HG03060 (cell line): ENCODE measurements at regions not wholly inside any gene's neighbourhood (a gene's known extent, or its start where the extent isn't known, plus 50 kb on each side); places are given as distances from the start of the nearest gene placed in this dataset.
"Not testable (repeated sequence)": the region's sequence is repeated elsewhere in the genome, so short reads cannot be mapped to it uniquely, and the experiment has no call there.

ENCODE experiments used
- ATAC-seq: cut with Tn5 transposase; IDR thresholded peaks from one replicate; pipeline ENCODE4 v1.9.1; 2021; ENCODE audit warnings: low read depth, moderate number of reproducible peaks; ENCODE audit not compliant: unreplicated experiment

- ATAC-seq = no peak
Measured at GRCh38 chr13:44853641-44854040, 135.6 kb downstream of the NUFIP1 start.

GRCh38 chr13:44848920-44849676 lies 140.2 kb downstream of the NUFIP1 start:
- ATAC-seq = no peak

GRCh38 chr13:44845281-44846058 lies 143.8 kb downstream of the NUFIP1 start:
- ATAC-seq = not testable (repeated sequence)

- no peak for ATAC-seq
Measured at GRCh38 chr13:44844786-44845185, 144.5 kb downstream of the NUFIP1 start.

- ATAC-seq = no peak
Measured at GRCh38 chr13:44843403-44843802, 145.9 kb downstream of the NUFIP1 start.

GRCh38 chr13:44842158-44842557 lies 147.1 kb downstream of the NUFIP1 start:
- ATAC-seq = no peak

- no peak for ATAC-seq
Measured at GRCh38 chr13:44840131-44840530, 149.1 kb downstream of the NUFIP1 start.

GRCh38 chr13:44837250-44837649 lies 152.0 kb downstream of the NUFIP1 start:
- ATAC-seq = no peak

- ATAC-seq = no peak
Measured at GRCh38 chr13:44834404-44834803, 154.9 kb downstream of the NUFIP1 start.

GRCh38 chr13:44833626-44834025 lies 155.6 kb downstream of the NUFIP1 start:
- no peak for ATAC-seq

GRCh38 chr13:44833139-44833538 lies 156.1 kb downstream of the NUFIP1 start:
- ATAC-seq = no peak

GRCh38 chr13:44826591-44827350 lies 162.5 kb downstream of the NUFIP1 start:
- no peak for ATAC-seq

GRCh38 chr13:44825953-44826352 lies 163.3 kb downstream of the NUFIP1 start:
- ATAC-seq = no peak

GRCh38 chr13:44823555-44823954 lies 165.7 kb downstream of the NUFIP1 start:
- ATAC-seq = not testable (repeated sequence)

- ATAC-seq = no peak
Measured at GRCh38 chr13:44822291-44822690, 167.0 kb downstream of the NUFIP1 start.

- ATAC-seq = no peak
Measured at GRCh38 chr13:44819772-44820171, 169.5 kb downstream of the NUFIP1 start.

GRCh38 chr13:44819245-44819644 lies 170.0 kb downstream of the NUFIP1 start:
- ATAC-seq = no peak

GRCh38 chr13:44818428-44818827 lies 170.8 kb downstream of the NUFIP1 start:
- ATAC-seq = no peak

GRCh38 chr13:44818016-44818415 lies 171.3 kb downstream of the NUFIP1 start:
- no peak for ATAC-seq

- no peak for ATAC-seq
Measured at GRCh38 chr13:44817131-44817671, 172.1 kb downstream of the NUFIP1 start.

GRCh38 chr13:44816701-44817100 lies 172.6 kb downstream of the NUFIP1 start:
- ATAC-seq = no peak
